Vagina (tissue), 2 donors: ENCODE measurements at regions not wholly inside any gene's neighbourhood (a gene's known extent, or its start where the extent isn't known, plus 50 kb on each side); places are given as distances from the start of the nearest gene placed in this dataset.

ENCODE experiments used
- CTCF ChIP-seq, 3 experiments: fragments of 450-650 bp in 2 of 3; fragments of 200-600 bp in 1 of 3; sonication (generic) in 1 of 3; IDR thresholded peaks; one replicate each; pipeline ENCODE4 v1.5.1; 2017 to 2019; ENCODE audit warnings: antibody characterized with exemption in 3 of 3, mild to moderate bottlenecking in 2 of 3, moderate library complexity in 2 of 3
- POLR2A ChIP-seq, 2 donors: fragments of 450-650 bp; IDR thresholded peaks; one replicate each; pipeline ENCODE4 v1.6.1; 2017; ENCODE audit warnings: antibody characterized with exemption in 2 of 2, mild to moderate bottlenecking in 2 of 2, moderate library complexity in 2 of 2
- POLR2AphosphoS5 ChIP-seq, 2 donors: sonication (generic); formaldehyde crosslinking; IDR thresholded peaks; one replicate each; pipeline ENCODE4 v1.9.0; 2017; ENCODE audit warnings: antibody characterized with exemption in 2 of 2, mild to moderate bottlenecking in 2 of 2, low read depth in 1 of 2; ENCODE audit not compliant: insufficient read depth in 1 of 2

- TF ChIP-seq POLR2A (IDR thresholded peaks at IDR 0.05) (no peak), CTCF (IDR thresholded peaks at IDR 0.05) (no peak), POLR2AphosphoS5 (IDR thresholded peaks at IDR 0.05; ENCODE audit: insufficient read depth in 1 of 2, low read depth in 1 of 2) (no peak)
These were observed 148.5 kb upstream of the ATXN1 start for GRCh38 chr6:16909658-16910360.
